ENCODE measurements at regions not wholly inside any gene's neighbourhood (a gene's known extent, or its start where the extent isn't known, plus 50 kb on each side); places are given as distances from the start of the nearest gene placed in this dataset.

DNA sequence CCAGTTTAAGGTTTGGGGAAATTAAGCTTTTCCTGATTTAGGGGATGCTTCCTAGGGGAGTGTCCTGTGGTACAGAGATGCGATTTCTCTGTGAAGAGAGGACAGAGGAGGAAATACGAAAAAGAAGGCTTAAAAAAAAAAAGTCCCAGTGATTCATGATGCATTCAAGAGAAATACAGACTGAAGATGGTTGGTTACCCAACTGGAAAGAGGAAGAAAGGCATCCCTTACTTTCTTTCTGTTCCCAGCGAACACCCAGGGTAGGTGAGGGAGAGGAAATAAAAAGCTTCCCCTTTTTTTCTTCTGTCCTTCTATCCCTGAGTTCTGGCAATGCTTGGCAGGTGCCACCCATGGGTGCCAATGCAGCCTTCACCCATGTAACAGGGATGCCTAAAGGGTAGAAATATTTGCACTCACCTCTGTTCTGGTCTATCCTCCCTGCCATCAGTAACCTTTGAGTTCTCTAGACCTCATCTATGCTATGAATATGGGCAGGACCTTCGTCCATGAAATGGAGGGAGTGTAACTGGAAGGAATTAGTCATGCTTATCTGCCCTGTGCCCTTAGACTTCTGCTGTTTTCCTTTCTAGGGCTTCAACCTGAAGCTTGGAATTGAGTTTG is 230.1 kb upstream of the GALNTL6 start:
- no peak overlapping the region for H2BK15ac ChIP-seq (ENCODE audit: low read length)
- H4K91ac ChIP-seq (replicated peaks; ENCODE audit: insufficient read length, low read length) = no peak overlapping the region
- H3K27ac ChIP-seq (ENCODE audit: low read depth, low read length) = no peak overlapping the region
- H3K36me3 ChIP-seq (ENCODE audit: control insufficient read depth in 2 of 4, insufficient read depth in 4 of 4, low read length in 3 of 4) = no peaks in the 10 kb centered on the region
- H4K20me1 ChIP-seq (replicated peaks in 1 of 2; ENCODE audit: control insufficient read depth in 1 of 2, insufficient read depth in 2 of 2, low read length in 2 of 2) = no peaks in the 10 kb centered on the region
- FAIRE-seq (no peak), DNase-seq (ENCODE audit: low read depth in 1 of 2, low spot score in 2 of 2) (no peak)
- CTCF ChIA-PET (ENCODE audit: partially characterized antibody) = interaction anchor here (2.3 kb wide), 1 partner anchor 46 kb away, joined by 5 read pairs; no protein-coding TSS in a partner anchor
- no peak overlapping the region for H3K56ac ChIP-seq (replicated peaks; ENCODE audit: insufficient read length, low read depth, low read length)
- no peak overlapping the region for H3K14ac ChIP-seq (ENCODE audit: insufficient read length)
- POLR2A ChIA-PET (ENCODE audit: partially characterized antibody) = no interaction called here
- no peak overlapping the region for H3K23ac ChIP-seq (ENCODE audit: insufficient read length)
- H3K79me2 ChIP-seq (ENCODE audit: control insufficient read depth in 1 of 2, insufficient read depth in 2 of 2, low read length in 2 of 2) = no peaks in the 10 kb centered on the region
- H3K27me3 ChIP-seq (replicated peaks in 1 of 4; ENCODE audit: control insufficient read depth in 3 of 4, extremely low read depth in 1 of 4, insufficient read depth in 3 of 4, low read length in 3 of 4) = no peaks in the 10 kb centered on the region
- no peaks in the 10 kb centered on the region for H3K23me2 ChIP-seq (ENCODE audit: low read depth, low read length)
- no peaks in the 10 kb centered on the region; a peak in 2 of 7 replicates for H3K4me1 ChIP-seq (replicated peaks in 1 of 4; ENCODE audit: control insufficient read depth in 3 of 4, insufficient read depth in 4 of 4, low read length in 3 of 4)
- H4K8ac ChIP-seq (ENCODE audit: extremely low read depth, insufficient read depth, low read length) = no peak overlapping the region
- no peak overlapping the region for H3K4me2 ChIP-seq (ENCODE audit: insufficient read depth in 1 of 2, low read depth in 2 of 2, low read length in 2 of 2)
- H2BK12ac ChIP-seq (ENCODE audit: low read depth, low read length) = no peak overlapping the region
- H3K9me3 ChIP-seq (ENCODE audit: insufficient read depth in 2 of 2, low read depth in 1 of 2, low read length in 1 of 2) = no peaks in the 10 kb centered on the region
- no peak overlapping the region for H3K18ac ChIP-seq (ENCODE audit: extremely low read depth, low read length)
- no peak overlapping the region for H3K4me3 ChIP-seq (ENCODE audit: extremely low read depth in 1 of 4, insufficient read depth in 2 of 4, low read depth in 3 of 4, low read length in 4 of 4)
- H4K5ac ChIP-seq (ENCODE audit: insufficient read length, low read depth, low read length) = no peak overlapping the region
- H2BK120ac ChIP-seq (replicated peaks; ENCODE audit: low read depth, low read length) = no peak overlapping the region
- WGBS, 2 experiments (ENCODE audit: extremely low coverage in 1 of 2, insufficient coverage in 1 of 2, insufficient read length in 1 of 2, insufficient replicate concordance in 2 of 2, low coverage in 1 of 2, low lambda C conversion rate in 2 of 2, missing lambda C conversion rate in 1 of 2) = 68% methylated on average over 4 of the region's 4 CpGs; no CpG with 5 or more reads in 1 of the 2 experiments
- no peak overlapping the region for H2AFZ ChIP-seq (ENCODE audit: low read length)
- no peaks in the 10 kb centered on the region for H3K79me1 ChIP-seq (ENCODE audit: low read depth, low read length)
- no peak overlapping the region for H3K9ac ChIP-seq (replicated peaks in 1 of 4; ENCODE audit: extremely low read depth in 1 of 4, low read depth in 3 of 4, low read length in 3 of 4)
- no peak overlapping the region for H2BK5ac ChIP-seq (ENCODE audit: low read depth, low read length)
- no peak overlapping the region for H2AK5ac ChIP-seq (ENCODE audit: low read depth, low read length)
- H3K4ac ChIP-seq (replicated peaks; ENCODE audit: insufficient read length, low read depth, low read length) = no peak overlapping the region
- TF ChIP-seq, protein P1, sequence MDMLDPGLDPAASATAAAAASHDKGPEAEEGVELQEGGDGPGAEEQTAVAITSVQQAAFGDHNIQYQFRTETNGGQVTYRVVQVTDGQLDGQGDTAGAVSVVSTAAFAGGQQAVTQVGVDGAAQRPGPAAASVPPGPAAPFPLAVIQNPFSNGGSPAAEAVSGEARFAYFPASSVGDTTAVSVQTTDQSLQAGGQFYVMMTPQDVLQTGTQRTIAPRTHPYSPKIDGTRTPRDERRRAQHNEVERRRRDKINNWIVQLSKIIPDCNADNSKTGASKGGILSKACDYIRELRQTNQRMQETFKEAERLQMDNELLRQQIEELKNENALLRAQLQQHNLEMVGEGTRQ (IDR thresholded peaks at IDR 0.05; ENCODE audit: low read length) = no peak
- TF ChIP-seq CHD2 (IDR thresholded peaks at IDR 0.05; ENCODE audit: low read length) = no peak
- TF ChIP-seq RAD21 (IDR thresholded peaks at IDR 0.05 in 1 of 2, conservative IDR thresholded peaks at IDR 0.05 in 1 of 2; ENCODE audit: low read depth in 2 of 2, low read length in 2 of 2) = no peak
- no peak for TF ChIP-seq NANOG (IDR thresholded peaks at IDR 0.05; ENCODE audit: insufficient read depth, low read depth, low read length, poor library complexity, severe bottlenecking)
- H2BK20ac ChIP-seq (ENCODE audit: low read length) = no peak overlapping the region
